ENCODE measurements at regions not wholly inside any gene's neighbourhood (a gene's known extent, or its start where the extent isn't known, plus 50 kb on each side); places are given as distances from the start of the nearest gene placed in this dataset.

DNA sequence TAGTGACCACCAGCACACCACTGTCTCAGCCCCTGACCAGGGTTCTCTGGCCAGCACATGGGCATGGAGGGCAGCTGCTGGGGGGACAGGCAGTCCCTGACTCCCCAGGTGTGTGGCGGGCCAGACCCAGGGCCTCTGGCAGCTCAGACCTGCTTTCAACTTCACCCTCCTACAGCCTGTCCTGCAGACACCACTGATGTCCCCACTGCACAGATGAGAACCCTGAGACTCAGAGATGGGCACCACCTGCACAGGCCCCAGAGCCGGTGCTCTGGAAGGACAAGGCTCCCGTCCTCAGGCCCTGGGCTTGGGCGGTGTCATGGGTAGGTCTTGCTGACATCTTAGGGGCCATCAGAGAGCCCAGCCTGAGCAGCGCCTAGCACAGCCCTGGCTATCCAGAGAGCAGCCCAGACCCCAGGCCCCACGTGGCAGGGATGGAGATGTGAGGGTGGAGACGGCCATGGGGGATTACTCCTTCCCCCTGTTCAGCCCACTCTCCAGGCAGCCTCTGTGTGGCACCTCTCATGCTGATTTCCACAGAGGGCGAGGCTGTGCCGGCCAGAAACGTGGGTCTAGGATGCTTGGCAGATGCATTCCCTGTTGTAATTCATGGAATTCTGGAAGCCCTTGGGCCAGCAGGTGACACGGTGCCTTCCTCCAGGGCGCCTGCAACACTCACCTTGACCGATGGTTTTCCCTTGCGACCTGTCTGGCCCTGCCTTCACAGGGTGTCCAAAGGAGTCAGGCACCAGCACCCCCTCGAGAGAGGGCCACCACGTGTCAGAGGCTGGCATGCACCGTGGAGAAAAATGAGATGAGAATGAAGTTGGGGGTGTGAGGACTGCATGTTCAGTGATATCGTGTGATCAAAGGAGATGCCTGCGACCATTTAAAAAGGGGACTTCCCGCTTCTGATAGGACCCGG, 61.2 kb upstream of the GLI2 start:
- no peak for DNase-seq (ENCODE audit: low read depth in 2 of 2)

- DNase-seq (ENCODE audit: low read depth in 2 of 2) = peak in 1 of 2 donors; percentile 14
These were observed 60.1 kb upstream of the GLI2 start for GRCh38 chr2:120675460-120676130.

- DNase-seq (ENCODE audit: low read depth in 2 of 2) = no peak
These were observed 58.4 kb upstream of the GLI2 start for GRCh38 chr2:120677221-120677620.

DNA sequence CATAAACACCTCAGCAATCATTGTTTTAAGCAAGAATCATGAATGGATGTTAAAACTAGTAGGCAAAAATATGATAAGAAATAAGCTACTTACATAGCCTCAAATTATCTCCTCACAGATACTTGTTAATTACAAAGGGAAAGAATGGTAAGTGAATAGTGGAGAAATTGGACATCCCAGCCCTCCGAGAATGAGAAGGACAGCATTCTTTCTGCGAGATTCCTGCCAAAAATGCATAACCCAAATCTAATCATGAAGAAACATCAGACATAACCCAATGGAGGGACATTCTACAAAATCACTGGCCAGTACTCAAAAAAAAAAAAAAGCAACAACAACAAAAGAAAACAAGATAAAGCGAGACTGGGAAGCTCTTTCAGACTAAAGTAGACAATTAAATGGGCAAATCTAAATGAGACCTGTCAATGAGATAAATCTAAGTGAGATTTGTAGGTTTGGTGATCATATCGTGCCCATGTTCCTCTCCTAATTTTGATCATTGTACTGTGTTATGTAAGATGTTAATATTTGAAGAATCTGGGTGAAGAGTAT, 57.9 kb upstream of the GLI2 start:
- DNase-seq (ENCODE audit: low read depth in 2 of 2) = no peak

- no peak for DNase-seq (ENCODE audit: low read depth in 2 of 2)
These were observed 57.4 kb upstream of the GLI2 start for GRCh38 chr2:120678251-120678650.

DNA sequence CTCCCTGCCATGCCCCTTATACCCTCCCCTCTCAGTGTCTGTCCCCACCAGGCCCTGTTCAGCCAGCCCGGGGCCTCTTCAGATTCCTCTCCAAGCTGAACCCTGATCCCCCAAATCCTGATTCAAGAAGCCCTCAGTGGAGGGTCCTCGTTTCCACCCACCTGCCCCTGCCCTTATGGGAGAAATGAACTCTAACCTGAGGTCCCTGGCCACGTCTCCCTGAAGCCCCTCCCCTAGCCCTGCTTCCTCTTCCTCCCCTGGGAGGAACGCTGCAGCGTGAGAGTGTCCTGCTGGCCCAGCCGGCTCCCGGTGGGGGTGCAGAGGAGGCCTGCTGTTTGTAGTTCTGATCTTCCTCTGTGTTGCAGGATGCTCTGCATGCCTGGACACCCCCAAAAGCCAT, 56.7 kb upstream of the GLI2 start:
- no peak for DNase-seq (ENCODE audit: low read depth in 2 of 2)

DNA sequence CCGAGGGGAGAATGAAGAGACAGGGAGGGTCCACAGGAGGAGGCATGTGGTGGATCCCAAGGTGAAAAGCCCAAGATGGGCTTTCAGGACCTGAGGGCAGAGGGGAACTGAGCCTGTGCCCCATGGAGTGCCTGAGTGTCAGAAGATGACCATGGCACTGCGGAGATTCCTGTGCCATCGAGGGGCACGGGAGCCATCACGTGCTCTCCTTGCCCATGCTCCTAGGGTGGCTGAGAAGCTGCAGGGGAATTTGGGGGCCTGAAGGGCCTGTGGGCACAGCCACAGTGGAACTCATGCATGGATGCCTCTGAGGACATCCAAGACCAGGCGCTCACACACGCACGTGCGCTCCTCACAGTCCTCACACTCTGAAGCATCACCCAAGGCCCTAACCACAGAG, 56.1 kb upstream of the GLI2 start:
- no peak for DNase-seq (ENCODE audit: low read depth in 2 of 2)

- DNase-seq (ENCODE audit: low read depth in 2 of 2) = peak; percentile 25 to 57
These were observed 55.4 kb upstream of the GLI2 start for GRCh38 chr2:120680136-120680761.

DNA sequence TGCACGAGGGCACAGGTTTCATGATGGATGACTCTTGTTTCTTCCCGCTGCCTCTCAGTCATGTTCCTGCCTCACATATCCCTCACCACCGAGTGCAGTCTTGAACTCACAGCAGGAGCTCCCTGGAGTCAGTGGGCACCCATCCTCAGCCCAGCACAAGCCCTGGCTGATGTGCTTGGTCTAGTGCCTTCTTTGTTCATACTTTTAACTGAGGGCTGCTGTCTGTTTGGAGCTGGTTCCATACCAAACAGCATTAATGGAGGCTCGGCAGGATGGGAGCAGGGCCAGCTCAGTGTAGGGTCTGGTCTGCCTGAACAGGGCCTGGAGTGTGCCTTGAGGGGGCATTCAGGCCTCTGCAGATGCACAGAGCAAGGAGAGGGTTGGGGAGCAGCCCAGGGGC, 54.5 kb upstream of the GLI2 start:
- DNase-seq (ENCODE audit: low read depth in 2 of 2) = no peak

DNA sequence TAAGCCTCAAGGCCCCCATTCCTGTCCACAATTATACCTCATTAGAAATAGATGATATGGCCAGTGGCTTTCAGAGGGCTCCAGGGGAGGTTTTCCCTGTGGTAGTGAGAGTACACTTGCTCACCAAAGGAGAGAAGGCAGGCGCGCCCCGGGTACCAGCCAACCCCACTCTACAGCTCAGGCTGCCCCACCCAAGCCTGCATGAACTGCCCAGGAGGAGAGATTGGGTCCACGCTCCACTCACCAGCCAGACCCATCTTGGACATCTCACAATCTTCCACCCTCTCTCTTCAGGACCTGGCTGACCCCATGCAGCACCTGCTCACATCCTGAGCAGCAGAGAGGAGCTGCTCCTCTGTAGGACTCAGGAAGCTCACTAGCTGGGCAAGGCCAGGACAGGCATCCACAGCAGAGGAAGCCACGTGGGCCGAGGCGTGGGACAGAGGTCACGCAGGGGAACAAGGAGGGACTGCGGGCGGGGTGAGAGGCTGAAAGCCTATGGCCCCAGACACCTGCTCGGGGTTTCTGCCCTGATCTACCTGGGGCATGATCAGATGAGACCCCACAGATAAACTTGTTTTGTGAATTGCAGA, 53.9 kb upstream of the GLI2 start:
- DNase-seq (ENCODE audit: low read depth in 2 of 2) = no peak

DNA sequence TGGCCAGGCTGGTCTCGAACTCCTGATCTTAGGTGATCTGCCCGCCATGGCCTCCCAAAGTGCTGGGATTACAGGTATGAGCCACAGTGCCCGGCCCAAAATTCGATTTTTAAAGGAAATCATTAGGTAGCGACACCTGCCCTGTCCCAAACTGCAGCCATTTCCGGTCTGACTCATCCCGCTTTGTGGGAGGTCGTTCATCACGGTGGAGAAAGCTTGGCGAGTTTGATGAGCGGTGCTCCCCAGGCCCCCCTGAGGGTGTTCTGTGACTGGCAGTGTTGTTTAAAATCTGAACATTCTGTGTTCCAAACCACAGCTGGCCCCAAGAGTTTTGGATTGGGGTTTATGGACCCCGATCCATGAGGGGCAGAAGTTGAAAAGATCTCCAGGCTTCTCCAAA, 53.0 kb upstream of the GLI2 start:
- DNase-seq (ENCODE audit: low read depth in 2 of 2) = no peak

DNA sequence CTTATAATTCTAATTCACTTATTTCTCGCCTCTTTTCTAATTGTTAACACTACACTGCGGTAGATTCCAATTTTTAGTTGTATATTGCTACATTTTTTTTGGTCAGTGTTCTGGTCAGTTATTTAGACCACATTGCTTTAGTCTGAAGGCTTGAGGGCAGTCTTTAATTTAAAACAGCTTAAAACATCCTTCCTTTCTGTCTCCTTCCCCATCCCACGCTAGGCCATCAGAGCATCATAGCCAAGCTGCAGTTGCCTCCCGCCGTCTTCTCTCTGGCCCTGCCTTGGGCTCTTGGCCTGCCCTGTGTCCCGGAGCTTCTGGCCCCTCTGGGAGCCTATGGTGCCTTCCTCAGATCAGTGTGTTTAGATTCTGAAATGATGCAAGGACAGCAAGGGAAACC, 52.6 kb upstream of the GLI2 start:
- DNase-seq (ENCODE audit: low read depth in 2 of 2) = no peak

GRCh38 chr2:120683701-120684100, 52.0 kb upstream of the GLI2 start:
- DNase-seq (ENCODE audit: low read depth in 2 of 2) = no peak

GRCh38 chr2:120684289-120685065, 51.2 kb upstream of the GLI2 start:
- DNase-seq (ENCODE audit: low read depth in 2 of 2) = no peak

DNA sequence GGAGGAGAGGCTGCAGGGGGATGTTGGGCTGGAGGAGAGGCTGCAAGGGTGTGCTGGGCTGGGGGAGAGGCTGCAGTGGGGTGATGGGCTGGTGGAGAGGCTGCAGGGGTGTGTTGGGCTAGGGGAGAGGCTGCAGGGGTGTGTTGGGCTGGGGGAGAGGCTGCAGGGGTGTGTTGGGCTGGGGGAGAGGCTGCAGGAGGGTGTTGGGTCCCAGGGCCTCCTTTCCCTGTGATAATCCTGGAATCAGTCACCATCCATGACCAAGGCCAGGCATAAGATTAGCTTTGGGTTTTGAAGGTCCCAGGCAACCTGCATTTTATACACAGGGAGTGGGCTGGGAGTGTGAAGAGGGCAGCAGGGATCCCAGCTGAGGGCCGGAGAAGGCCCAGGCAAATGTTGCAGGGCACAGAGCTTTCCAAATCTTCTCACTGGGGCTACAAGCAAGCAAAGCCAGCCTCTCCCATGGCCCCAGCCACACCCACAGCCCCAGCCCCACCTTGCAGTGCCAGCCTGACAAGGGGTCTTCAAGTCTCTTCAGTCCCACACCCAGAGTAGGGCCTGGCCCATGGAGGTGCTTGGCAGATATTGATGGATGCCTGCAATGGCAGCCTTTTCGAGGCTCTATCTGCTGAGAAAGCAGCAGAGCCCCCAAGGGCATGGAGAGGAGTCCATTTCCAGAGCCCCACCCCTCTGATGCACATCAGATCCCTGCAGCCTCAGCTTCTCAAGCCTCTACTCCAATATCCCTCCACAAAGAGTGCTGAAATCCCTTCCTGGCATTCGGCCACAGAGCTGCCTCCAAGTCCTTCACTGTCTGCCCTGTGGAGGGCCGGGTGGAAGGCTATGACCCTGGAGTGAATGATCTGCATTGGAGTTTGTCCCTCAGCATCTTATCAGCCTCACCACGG, 50.3 kb upstream of the GLI2 start:
- no peak for DNase-seq (ENCODE audit: low read depth in 2 of 2)

Data from stimulated activated CD4-positive, alpha-beta T cell treated with anti-CD3 and anti-CD28 coated beads, Interleukin-1b, Interleukin-23, amount 100 ng/mL, for 1 hour (primary cell).